Left lung (tissue), 4 donors: ENCODE measurements at regions not wholly inside any gene's neighbourhood (a gene's known extent, or its start where the extent isn't known, plus 50 kb on each side); places are given as distances from the start of the nearest gene placed in this dataset.

Experiments
- ATAC-seq: fragments of 200-7000 bp; cut with Tn5 transposase; one replicate; pipeline ENCODE4 v1.9.1; 2020; ENCODE audit warnings: moderate library complexity
- DNase-seq, 4 donors: peaks; one replicate each; pipeline ENCODE4 v3.0.0-alpha.2; 2013 to 2020
- H3K27ac ChIP-seq, 2 donors: fragments of 200-600 bp; sonication (generic) in 1 of 2; one replicate each; pipeline versions ENCODE4 v1.5.0 to v1.8.0; 2020 to 2021
- H3K27me3 ChIP-seq, 2 donors: fragments of 200-600 bp; sonication (generic) in 1 of 2; one replicate each; pipeline versions ENCODE4 v1.5.0 to v1.8.0; 2020 to 2021
- H3K36me3 ChIP-seq, 2 donors: fragments of 200-600 bp; sonication (generic) in 1 of 2; one replicate each; pipeline versions ENCODE4 v1.5.0 to v1.8.0; 2020 to 2021
- H3K4me1 ChIP-seq, 2 donors: fragments of 200-600 bp; one replicate each; pipeline ENCODE4 v1.8.0; 2021
- H3K4me3 ChIP-seq, 2 donors: fragments of 200-600 bp; sonication (generic) in 1 of 2; one replicate each; pipeline versions ENCODE4 v1.5.0 to v1.8.0; 2020 to 2021; ENCODE audit warnings: mild to moderate bottlenecking in 1 of 2
- H3K9me3 ChIP-seq, 2 donors: fragments of 200-600 bp; sonication (generic) in 1 of 2; one replicate each; pipeline versions ENCODE4 v1.5.0 to v1.8.0; 2020 to 2021
- intact Hi-C, 2 donors: fragments of 100-400 bp; cut with DNase I; formaldehyde crosslinking; loops; one replicate each; pipeline versions ENCODE4 v1.11.2 to v1.14.2; 2022
- TF ChIP-seq, protein P1 (sequence below), 2 donors: fragments of 200-600 bp; sonication (generic) in 1 of 2; IDR thresholded peaks; one replicate each; pipeline versions ENCODE4 v1.5.0 to v1.8.0; 2021; ENCODE audit warnings: antibody characterized with exemption in 2 of 2
- donor health status: DM: no; HTN: yes; CAD: no.
- donor health status: DM: no; HTN: no; CAD: no.

- H3K27ac ChIP-seq = no peak overlapping the region
- no peak for DNase-seq
- ATAC-seq = no peak
- H3K4me1 ChIP-seq = no peaks in the 10 kb centered on the region
- no peaks in the 10 kb centered on the region for H3K27me3 ChIP-seq
- intact Hi-C loops = no loop called here
- peaks cover 0 to 7% of the 10 kb centered on the region in 2 donors for H3K9me3 ChIP-seq
- H3K4me3 ChIP-seq = no peak overlapping the region
- no peaks in the 10 kb centered on the region for H3K36me3 ChIP-seq
- TF ChIP-seq, protein P1, sequence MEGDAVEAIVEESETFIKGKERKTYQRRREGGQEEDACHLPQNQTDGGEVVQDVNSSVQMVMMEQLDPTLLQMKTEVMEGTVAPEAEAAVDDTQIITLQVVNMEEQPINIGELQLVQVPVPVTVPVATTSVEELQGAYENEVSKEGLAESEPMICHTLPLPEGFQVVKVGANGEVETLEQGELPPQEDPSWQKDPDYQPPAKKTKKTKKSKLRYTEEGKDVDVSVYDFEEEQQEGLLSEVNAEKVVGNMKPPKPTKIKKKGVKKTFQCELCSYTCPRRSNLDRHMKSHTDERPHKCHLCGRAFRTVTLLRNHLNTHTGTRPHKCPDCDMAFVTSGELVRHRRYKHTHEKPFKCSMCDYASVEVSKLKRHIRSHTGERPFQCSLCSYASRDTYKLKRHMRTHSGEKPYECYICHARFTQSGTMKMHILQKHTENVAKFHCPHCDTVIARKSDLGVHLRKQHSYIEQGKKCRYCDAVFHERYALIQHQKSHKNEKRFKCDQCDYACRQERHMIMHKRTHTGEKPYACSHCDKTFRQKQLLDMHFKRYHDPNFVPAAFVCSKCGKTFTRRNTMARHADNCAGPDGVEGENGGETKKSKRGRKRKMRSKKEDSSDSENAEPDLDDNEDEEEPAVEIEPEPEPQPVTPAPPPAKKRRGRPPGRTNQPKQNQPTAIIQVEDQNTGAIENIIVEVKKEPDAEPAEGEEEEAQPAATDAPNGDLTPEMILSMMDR (IDR thresholded peaks at IDR 0.05) = no peak
Measured at GRCh38 chr5:130965920-130966319, 199.1 kb downstream of the HINT1 start.

DNA sequence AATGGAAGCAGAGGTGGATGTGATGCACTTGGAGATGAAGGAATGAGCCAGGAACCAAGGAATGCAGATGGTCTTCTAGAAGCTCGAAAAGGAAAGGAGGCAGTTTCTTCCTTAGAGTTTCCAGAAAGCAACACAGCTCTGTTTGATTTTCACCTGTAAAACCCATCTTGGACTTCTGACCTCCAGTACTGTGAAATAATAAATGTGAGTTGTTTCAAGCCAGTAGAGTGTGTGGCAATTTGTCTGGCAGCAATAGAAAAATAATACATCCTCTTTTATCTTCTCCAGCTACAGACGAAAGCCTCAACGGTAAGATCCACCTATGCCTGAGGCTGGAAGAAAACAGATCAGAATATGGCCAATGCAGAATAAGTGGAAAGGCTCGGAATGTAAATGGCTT, 199.7 kb downstream of the HINT1 start:
- TF ChIP-seq, protein P1 (IDR thresholded peaks at IDR 0.05) = no peak
- H3K27ac ChIP-seq = no peak overlapping the region
- H3K36me3 ChIP-seq = no peaks in the 10 kb centered on the region
- H3K27me3 ChIP-seq = no peaks in the 10 kb centered on the region
- H3K4me1 ChIP-seq = no peaks in the 10 kb centered on the region
- peaks cover 0 to 7% of the 10 kb centered on the region in 2 donors for H3K9me3 ChIP-seq
- DNase-seq (no peak), ATAC-seq (no peak)
- H3K4me3 ChIP-seq = no peak overlapping the region
- intact Hi-C loops = no loop called here

- DNase-seq (no peak), ATAC-seq (no peak)
- Histone ChIP-seq H3K27ac (no peak overlapping the region), H3K4me3 (no peak overlapping the region), H3K9me3 (peaks cover 0 to 7% of the 10 kb centered on the region in 2 donors), H3K4me1 (no peaks in the 10 kb centered on the region), H3K27me3 (no peaks in the 10 kb centered on the region), H3K36me3 (no peaks in the 10 kb centered on the region)
- TF ChIP-seq, protein P1 (IDR thresholded peaks at IDR 0.05) = no peak
- intact Hi-C loops = no loop called here
Measured at GRCh38 chr5:130964231-130965202, 200.5 kb downstream of the HINT1 start.

- intact Hi-C loops = no loop called here
- Histone ChIP-seq H3K27ac (no peak overlapping the region), H3K9me3 (peaks cover 0 to 7% of the 10 kb centered on the region in 2 donors), H3K4me3 (no peak overlapping the region), H3K4me1 (no peaks in the 10 kb centered on the region), H3K27me3 (no peaks in the 10 kb centered on the region), H3K36me3 (no peaks in the 10 kb centered on the region)
- DNase-seq (no peak), ATAC-seq (peak; percentile 35)
- TF ChIP-seq, protein P1 (IDR thresholded peaks at IDR 0.05) = no peak
Measured at GRCh38 chr5:130963798-130964197, 201.3 kb downstream of the HINT1 start.

DNA sequence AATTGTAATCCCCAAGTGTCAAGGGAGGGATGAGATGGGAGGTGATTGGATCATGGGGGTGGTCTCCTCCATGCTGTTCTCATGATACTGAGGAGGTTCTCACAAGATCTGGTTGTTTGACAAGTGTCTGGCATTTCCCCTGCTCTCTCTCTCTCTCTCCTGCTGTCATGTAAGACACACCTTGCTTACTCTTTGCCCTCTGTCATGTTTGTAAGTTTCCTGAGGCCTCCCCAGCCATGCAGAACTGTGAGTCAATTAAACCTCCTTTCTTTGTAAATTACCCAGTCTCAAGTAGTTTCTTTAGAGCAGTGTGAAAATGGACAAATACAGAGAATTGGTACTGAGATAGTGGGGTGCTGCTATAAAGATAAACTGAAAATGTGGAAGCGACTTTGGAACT, 207.9 kb downstream of the HINT1 start:
- TF ChIP-seq, protein P1 (IDR thresholded peaks at IDR 0.05) = no peak
- DNase-seq (no peak), ATAC-seq (no peak)
- no peak overlapping the region for H3K27ac ChIP-seq
- no peaks in the 10 kb centered on the region for H3K27me3 ChIP-seq
- H3K4me1 ChIP-seq = no peaks in the 10 kb centered on the region
- intact Hi-C loops = no loop called here
- H3K4me3 ChIP-seq = no peak overlapping the region
- peaks cover 0 to 2% of the 10 kb centered on the region in 2 donors for H3K9me3 ChIP-seq
- no peaks in the 10 kb centered on the region for H3K36me3 ChIP-seq
